ENCODE measurements at regions not wholly inside any gene's neighbourhood (a gene's known extent, or its start where the extent isn't known, plus 50 kb on each side); places are given as distances from the start of the nearest gene placed in this dataset.

DNA sequence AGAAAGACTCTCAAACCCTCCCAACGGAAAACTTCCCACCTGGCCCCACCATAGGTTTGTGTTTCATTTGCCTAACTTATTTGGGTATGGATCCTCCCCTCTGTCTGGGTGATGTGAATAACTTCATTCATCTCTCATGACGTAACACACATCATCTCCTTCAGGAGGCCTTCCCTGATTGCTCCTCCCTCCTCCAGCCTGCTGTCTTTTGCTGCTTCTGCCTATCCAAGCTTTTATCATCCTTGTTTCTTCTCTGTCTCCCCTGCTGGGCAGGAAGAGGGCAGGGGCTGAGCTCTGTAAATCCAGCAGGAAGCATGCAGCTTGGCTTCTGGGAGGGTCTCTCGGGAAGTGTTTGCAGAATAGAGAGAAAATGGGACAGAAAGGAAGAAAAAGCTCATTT, 766.0 kb upstream of the TBX3 start:
- TF ChIP-seq GATA1 (IDR thresholded peaks at IDR 0.05; ENCODE audit: low read depth, low read length) (no peak), POLR2A (IDR thresholded peaks at IDR 0.05; ENCODE audit: low read length) (no peak)
- no peak for DNase-seq

DNA sequence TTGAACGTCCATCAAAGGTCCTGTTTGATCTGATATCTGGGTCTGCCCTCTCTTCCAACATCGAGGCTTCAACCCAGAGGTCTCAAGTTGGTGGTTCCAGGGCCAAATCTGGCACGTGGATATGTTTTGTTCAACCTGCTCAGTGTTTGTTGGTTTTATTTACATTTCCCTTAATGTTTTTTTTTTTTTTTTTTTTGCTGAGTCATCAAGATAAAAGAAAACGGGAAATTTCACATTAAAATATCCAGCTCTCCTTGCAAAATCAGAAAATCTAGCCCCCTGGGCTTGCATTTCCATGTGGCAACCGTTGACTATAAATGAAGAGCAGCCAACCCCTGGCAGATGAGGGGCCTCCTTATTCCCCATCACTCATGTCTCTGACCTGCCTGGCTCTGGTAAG, 765.6 kb upstream of the TBX3 start:
- no peak for TF ChIP-seq GATA1 (IDR thresholded peaks at IDR 0.05; ENCODE audit: low read depth, low read length)
- TF ChIP-seq POLR2A (IDR thresholded peaks at IDR 0.05; ENCODE audit: low read length): no peak
- DNase-seq: no peak

- TF ChIP-seq POLR2A (IDR thresholded peaks at IDR 0.05; ENCODE audit: low read length) (no peak), GATA1 (IDR thresholded peaks at IDR 0.05; ENCODE audit: low read depth, low read length) (no peak)
- no peak for DNase-seq
Measured at GRCh38 chr12:115444346-115444745, 760.4 kb upstream of the TBX3 start.

- no peak for TF ChIP-seq GATA1 (IDR thresholded peaks at IDR 0.05; ENCODE audit: low read depth, low read length)
- TF ChIP-seq POLR2A (IDR thresholded peaks at IDR 0.05; ENCODE audit: low read length): no peak
- no peak for DNase-seq
Measured at GRCh38 chr12:115443351-115443938, 759.5 kb upstream of the TBX3 start.

DNA sequence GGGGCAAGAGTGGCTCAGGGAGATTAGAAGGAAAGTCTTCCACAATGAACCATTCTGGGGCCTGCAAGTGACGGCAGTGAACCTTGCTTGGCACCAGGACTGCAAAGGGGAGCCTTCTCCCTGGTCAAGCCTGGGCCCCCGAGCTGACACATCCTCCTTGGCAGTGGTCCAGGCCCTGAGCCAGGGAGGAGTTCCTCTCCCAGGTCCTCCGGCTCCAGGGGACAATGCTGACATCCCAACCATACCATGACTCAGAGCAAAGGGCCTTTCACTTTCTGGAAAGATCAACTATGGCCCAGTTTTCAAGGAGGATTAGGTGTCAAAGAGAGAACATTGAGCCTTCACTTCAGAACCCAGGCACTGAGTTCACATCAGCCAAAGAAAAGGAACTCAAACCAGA, 756.5 kb upstream of the TBX3 start:
- no peak for TF ChIP-seq POLR2A (IDR thresholded peaks at IDR 0.05; ENCODE audit: low read length)
- no peak for TF ChIP-seq GATA1 (IDR thresholded peaks at IDR 0.05; ENCODE audit: low read depth, low read length)
- DNase-seq: peak in 1 of 2 experiments; percentile 2

DNA sequence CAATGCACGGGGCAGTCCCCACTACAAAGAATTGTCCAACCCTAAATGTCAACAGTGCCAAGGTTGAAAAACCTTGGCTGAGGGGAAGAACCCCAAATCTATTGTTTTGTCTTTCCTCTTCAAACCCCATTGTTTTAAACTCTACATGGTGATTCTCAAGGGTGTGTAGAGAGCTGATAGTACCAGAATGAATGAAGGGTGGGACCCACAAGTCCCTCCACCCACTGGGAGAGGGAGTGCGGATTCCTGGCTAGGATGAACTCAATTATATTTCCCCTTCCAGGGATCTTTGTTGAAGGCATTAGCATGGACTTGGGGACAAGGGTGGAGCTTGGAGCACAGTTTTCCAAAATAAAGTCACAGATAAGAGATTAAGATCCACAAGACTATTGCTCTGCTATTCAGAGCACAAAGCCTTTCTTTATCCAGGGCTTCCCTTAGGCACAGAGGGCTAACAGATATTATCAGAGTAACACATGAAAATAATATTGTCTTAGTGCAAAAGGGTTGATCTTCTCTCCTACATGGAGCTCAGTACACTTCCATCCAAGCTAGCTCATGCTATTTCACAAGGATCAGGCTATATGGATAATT, 755.1 kb upstream of the TBX3 start:
- TF ChIP-seq GATA1 (IDR thresholded peaks at IDR 0.05; ENCODE audit: low read depth, low read length): no peak
- no peak for TF ChIP-seq POLR2A (IDR thresholded peaks at IDR 0.05; ENCODE audit: low read length)
- no peak for DNase-seq

GRCh38 chr12:115438314-115438713, 754.3 kb upstream of the TBX3 start:
- DNase-seq: no peak
- no peak for TF ChIP-seq POLR2A (IDR thresholded peaks at IDR 0.05; ENCODE audit: low read length)
- no peak for TF ChIP-seq GATA1 (IDR thresholded peaks at IDR 0.05; ENCODE audit: low read depth, low read length)

DNA sequence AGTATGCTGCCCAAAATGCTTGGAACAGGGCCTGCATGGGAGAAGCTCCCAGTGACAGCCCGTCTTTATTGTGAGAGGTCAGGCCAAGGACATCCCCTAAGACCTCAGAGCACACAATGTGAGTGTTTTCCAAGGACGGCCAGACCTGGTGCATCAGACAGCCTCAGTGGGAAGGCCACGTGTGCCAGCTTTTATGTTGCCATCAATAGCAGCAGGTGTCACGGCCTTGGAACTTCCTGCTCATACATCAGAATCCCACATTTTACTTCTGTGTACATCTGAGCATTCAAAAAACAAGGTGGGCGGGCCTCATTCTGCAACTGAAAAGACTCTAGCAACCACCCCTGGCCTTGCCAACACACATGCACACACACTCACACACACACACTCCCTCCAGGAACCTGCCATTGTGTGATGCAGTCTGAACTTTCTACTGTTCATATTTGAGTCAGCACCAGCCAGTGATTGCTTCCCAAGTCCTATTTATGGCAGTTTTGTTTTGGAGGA, 753.1 kb upstream of the TBX3 start:
- TF ChIP-seq GATA1 (IDR thresholded peaks at IDR 0.05; ENCODE audit: low read depth, low read length) (no peak), POLR2A (IDR thresholded peaks at IDR 0.05; ENCODE audit: low read length) (no peak)
- no peak for DNase-seq

- no peak for DNase-seq
- TF ChIP-seq GATA1 (IDR thresholded peaks at IDR 0.05; ENCODE audit: low read depth, low read length) (no peak), POLR2A (IDR thresholded peaks at IDR 0.05; ENCODE audit: low read length) (no peak)
Measured at GRCh38 chr12:115433014-115433634, 749.1 kb upstream of the TBX3 start.

DNA sequence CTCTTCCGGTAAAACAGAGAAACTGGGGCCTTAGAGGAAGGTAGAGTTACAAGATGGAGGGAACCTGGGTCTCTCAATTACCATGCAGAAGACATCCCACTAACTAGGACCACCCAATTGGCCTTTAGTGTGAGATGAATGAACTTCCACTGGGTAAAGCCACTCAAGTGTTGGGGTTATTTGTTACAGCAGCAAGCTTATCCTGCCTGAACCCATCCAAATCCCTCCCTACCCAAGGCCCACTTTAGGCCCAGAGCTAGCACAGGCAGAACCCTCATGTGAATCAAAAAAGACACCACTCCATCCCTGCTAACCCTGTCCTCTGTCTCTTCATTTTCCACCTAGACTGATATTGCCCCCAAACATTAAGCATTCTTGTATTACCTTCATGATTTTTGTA, 746.7 kb upstream of the TBX3 start:
- DNase-seq: no peak
- TF ChIP-seq GATA1 (IDR thresholded peaks at IDR 0.05; ENCODE audit: low read depth, low read length) (no peak), POLR2A (IDR thresholded peaks at IDR 0.05; ENCODE audit: low read length) (no peak)

DNA sequence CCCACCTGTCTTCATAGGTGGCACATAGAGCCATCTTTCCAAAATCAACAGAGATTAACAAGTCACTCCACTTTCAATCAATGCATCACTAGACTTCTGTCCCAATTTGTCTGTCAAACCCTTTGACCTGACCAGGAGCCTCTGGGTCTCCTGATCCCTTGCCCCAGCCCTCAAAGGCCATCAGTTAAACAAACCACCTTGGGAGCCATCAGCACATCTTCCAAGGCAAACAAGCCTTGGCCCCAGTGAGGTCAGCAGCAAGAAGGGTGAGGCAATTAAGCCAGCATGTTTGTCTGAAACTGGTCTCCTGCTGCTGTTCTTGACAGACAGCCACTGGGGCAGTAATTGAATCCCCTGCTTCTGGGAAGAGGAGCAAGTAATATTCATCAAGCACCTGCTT, 742.8 kb upstream of the TBX3 start:
- TF ChIP-seq POLR2A (IDR thresholded peaks at IDR 0.05; ENCODE audit: low read length): no peak
- no peak for TF ChIP-seq GATA1 (IDR thresholded peaks at IDR 0.05; ENCODE audit: low read depth, low read length)
- DNase-seq: no peak

- no peak for DNase-seq
- TF ChIP-seq GATA1 (IDR thresholded peaks at IDR 0.05; ENCODE audit: low read depth, low read length) (no peak), POLR2A (IDR thresholded peaks at IDR 0.05; ENCODE audit: low read length) (no peak)
Measured at GRCh38 chr12:115424003-115424402, 740.0 kb upstream of the TBX3 start.

- no peak for DNase-seq
- TF ChIP-seq POLR2A (IDR thresholded peaks at IDR 0.05; ENCODE audit: low read length): no peak
- no peak for TF ChIP-seq GATA1 (IDR thresholded peaks at IDR 0.05; ENCODE audit: low read depth, low read length)
Measured at GRCh38 chr12:115423546-115423987, 739.6 kb upstream of the TBX3 start.

GRCh38 chr12:115422845-115423545, 739.0 kb upstream of the TBX3 start:
- TF ChIP-seq GATA1 (IDR thresholded peaks at IDR 0.05; ENCODE audit: low read depth, low read length) (no peak), POLR2A (IDR thresholded peaks at IDR 0.05; ENCODE audit: low read length) (no peak)
- DNase-seq: no peak

Measured in erythroblast (primary cell).